ENCODE measurements at regions not wholly inside any gene's neighbourhood (a gene's known extent, or its start where the extent isn't known, plus 50 kb on each side); places are given as distances from the start of the nearest gene placed in this dataset.

GRCh38 chr18:54739476-54739875 lies 88.8 kb upstream of the RAB27B start:
- H3K36me3 ChIP-seq (ENCODE audit: control insufficient read depth, insufficient read depth, low read length): no peaks in the 10 kb centered on the region
- H2BK15ac ChIP-seq (replicated peaks; ENCODE audit: low read depth): no peak overlapping the region
- H3K27ac ChIP-seq (ENCODE audit: low read depth, low read length): no peak overlapping the region
- H2AK5ac ChIP-seq (ENCODE audit: low read length): no peak overlapping the region
- no peaks in the 10 kb centered on the region for H3K27me3 ChIP-seq (ENCODE audit: insufficient read depth, low read length, poor library complexity)
- H3K79me2 ChIP-seq (ENCODE audit: control insufficient read depth, insufficient read depth, low read length): no peaks in the 10 kb centered on the region
- H3K79me1 ChIP-seq (ENCODE audit: low read length): no peaks in the 10 kb centered on the region
- no peak overlapping the region for H3K56ac ChIP-seq (ENCODE audit: low read length)
- H4K5ac ChIP-seq (ENCODE audit: low read length): no peak overlapping the region
- WGBS (ENCODE audit: extremely low coverage, insufficient coverage, low lambda C conversion rate): no CpG with 5 or more reads among the region's 2 CpGs
- DNase-seq: no peak
- H3K4me1 ChIP-seq (ENCODE audit: control insufficient read depth, low read depth, low read length): no peaks in the 10 kb centered on the region
- no peak overlapping the region for H3K4me3 ChIP-seq (ENCODE audit: low read length)
- H3K23ac ChIP-seq (ENCODE audit: low read length): no peak overlapping the region
- H2BK120ac ChIP-seq (ENCODE audit: low read depth, low read length): no peak overlapping the region
- H3K18ac ChIP-seq (ENCODE audit: low read length): no peak overlapping the region
- H2BK5ac ChIP-seq (ENCODE audit: low read length): no peak overlapping the region
- no peak overlapping the region for H4K8ac ChIP-seq (ENCODE audit: low read depth, low read length)
- H3K4me2 ChIP-seq (ENCODE audit: low read length): no peak overlapping the region
- H3K4ac ChIP-seq (ENCODE audit: low read depth, low read length): no peak overlapping the region
- no peak overlapping the region for H3K9ac ChIP-seq (ENCODE audit: low read length)

GRCh38 chr18:54740136-54740846 lies 88.0 kb upstream of the RAB27B start:
- Histone ChIP-seq H3K4me1 (ENCODE audit: control insufficient read depth, low read depth, low read length) (no peaks in the 10 kb centered on the region), H2AK5ac (ENCODE audit: low read length) (no peak overlapping the region), H2BK15ac (replicated peaks; ENCODE audit: low read depth) (no peak overlapping the region), H3K27ac (ENCODE audit: low read depth, low read length) (no peak overlapping the region), H4K5ac (ENCODE audit: low read length) (no peak overlapping the region), H3K79me2 (ENCODE audit: control insufficient read depth, insufficient read depth, low read length) (no peaks in the 10 kb centered on the region), H3K18ac (ENCODE audit: low read length) (no peak overlapping the region), H3K79me1 (ENCODE audit: low read length) (no peaks in the 10 kb centered on the region), H3K56ac (ENCODE audit: low read length) (no peak overlapping the region), H2BK120ac (ENCODE audit: low read depth, low read length) (no peak overlapping the region), H2BK5ac (ENCODE audit: low read length) (no peak overlapping the region), H3K4ac (ENCODE audit: low read depth, low read length) (no peak overlapping the region), H3K9ac (ENCODE audit: low read length) (no peak overlapping the region), H3K36me3 (ENCODE audit: control insufficient read depth, insufficient read depth, low read length) (no peaks in the 10 kb centered on the region), H3K27me3 (ENCODE audit: insufficient read depth, low read length, poor library complexity) (no peaks in the 10 kb centered on the region), H4K8ac (ENCODE audit: low read depth, low read length) (no peak overlapping the region), H3K23ac (ENCODE audit: low read length) (no peak overlapping the region), H3K4me3 (ENCODE audit: low read length) (no peak overlapping the region), H3K4me2 (ENCODE audit: low read length) (no peak overlapping the region)
- no peak for DNase-seq
- 100% methylated on average over 1 of the region's 3 CpGs for WGBS (ENCODE audit: extremely low coverage, insufficient coverage, low lambda C conversion rate)

- H3K4me3 ChIP-seq (ENCODE audit: low read length): no peak overlapping the region
- H3K79me1 ChIP-seq (ENCODE audit: low read length): no peaks in the 10 kb centered on the region
- no peaks in the 10 kb centered on the region for H3K36me3 ChIP-seq (ENCODE audit: control insufficient read depth, insufficient read depth, low read length)
- no peaks in the 10 kb centered on the region for H3K27me3 ChIP-seq (ENCODE audit: insufficient read depth, low read length, poor library complexity)
- H2AK5ac ChIP-seq (ENCODE audit: low read length): no peak overlapping the region
- H3K4ac ChIP-seq (ENCODE audit: low read depth, low read length): no peak overlapping the region
- H3K56ac ChIP-seq (ENCODE audit: low read length): no peak overlapping the region
- H2BK15ac ChIP-seq (replicated peaks; ENCODE audit: low read depth): no peak overlapping the region
- H2BK5ac ChIP-seq (ENCODE audit: low read length): no peak overlapping the region
- no peak for DNase-seq
- no peak overlapping the region for H3K27ac ChIP-seq (ENCODE audit: low read depth, low read length)
- H3K79me2 ChIP-seq (ENCODE audit: control insufficient read depth, insufficient read depth, low read length): no peaks in the 10 kb centered on the region
- no peak overlapping the region for H3K18ac ChIP-seq (ENCODE audit: low read length)
- no peaks in the 10 kb centered on the region for H3K4me1 ChIP-seq (ENCODE audit: control insufficient read depth, low read depth, low read length)
- no peak overlapping the region for H4K8ac ChIP-seq (ENCODE audit: low read depth, low read length)
- H3K4me2 ChIP-seq (ENCODE audit: low read length): no peak overlapping the region
- H4K5ac ChIP-seq (ENCODE audit: low read length): no peak overlapping the region
- no CpG with 5 or more reads among the region's 4 CpGs for WGBS (ENCODE audit: extremely low coverage, insufficient coverage, low lambda C conversion rate)
- H3K9ac ChIP-seq (ENCODE audit: low read length): no peak overlapping the region
- H2BK120ac ChIP-seq (ENCODE audit: low read depth, low read length): no peak overlapping the region
- H3K23ac ChIP-seq (ENCODE audit: low read length): no peak overlapping the region
Observed at GRCh38 chr18:54742120-54742519, 86.2 kb upstream of the RAB27B start.

- H3K4me2 ChIP-seq (ENCODE audit: low read length): no peak overlapping the region
- H3K36me3 ChIP-seq (ENCODE audit: control insufficient read depth, insufficient read depth, low read length): no peaks in the 10 kb centered on the region
- no peak overlapping the region for H4K5ac ChIP-seq (ENCODE audit: low read length)
- no CpG with 5 or more reads among the region's 2 CpGs for WGBS (ENCODE audit: extremely low coverage, insufficient coverage, low lambda C conversion rate)
- no peaks in the 10 kb centered on the region for H3K79me2 ChIP-seq (ENCODE audit: control insufficient read depth, insufficient read depth, low read length)
- H3K56ac ChIP-seq (ENCODE audit: low read length): no peak overlapping the region
- no peak overlapping the region for H2AK5ac ChIP-seq (ENCODE audit: low read length)
- no peak overlapping the region for H3K23ac ChIP-seq (ENCODE audit: low read length)
- H3K27me3 ChIP-seq (ENCODE audit: insufficient read depth, low read length, poor library complexity): no peaks in the 10 kb centered on the region
- no peaks in the 10 kb centered on the region for H3K4me1 ChIP-seq (ENCODE audit: control insufficient read depth, low read depth, low read length)
- DNase-seq: no peak
- no peak overlapping the region for H3K4ac ChIP-seq (ENCODE audit: low read depth, low read length)
- no peak overlapping the region for H4K8ac ChIP-seq (ENCODE audit: low read depth, low read length)
- H2BK15ac ChIP-seq (replicated peaks; ENCODE audit: low read depth): no peak overlapping the region
- H3K18ac ChIP-seq (ENCODE audit: low read length): no peak overlapping the region
- no peak overlapping the region for H3K9ac ChIP-seq (ENCODE audit: low read length)
- H2BK120ac ChIP-seq (ENCODE audit: low read depth, low read length): no peak overlapping the region
- H3K27ac ChIP-seq (ENCODE audit: low read depth, low read length): no peak overlapping the region
- no peak overlapping the region for H2BK5ac ChIP-seq (ENCODE audit: low read length)
- H3K79me1 ChIP-seq (ENCODE audit: low read length): no peaks in the 10 kb centered on the region
- H3K4me3 ChIP-seq (ENCODE audit: low read length): no peak overlapping the region
Observed at GRCh38 chr18:54742659-54743604, 85.3 kb upstream of the RAB27B start.

GRCh38 chr18:54743605-54743995 lies 84.7 kb upstream of the RAB27B start:
- no peaks in the 10 kb centered on the region for H3K4me1 ChIP-seq (ENCODE audit: control insufficient read depth, low read depth, low read length)
- no peak overlapping the region for H3K4ac ChIP-seq (ENCODE audit: low read depth, low read length)
- no peak overlapping the region for H4K5ac ChIP-seq (ENCODE audit: low read length)
- H3K36me3 ChIP-seq (ENCODE audit: control insufficient read depth, insufficient read depth, low read length): no peaks in the 10 kb centered on the region
- H3K27ac ChIP-seq (ENCODE audit: low read depth, low read length): no peak overlapping the region
- DNase-seq: no peak
- H3K23ac ChIP-seq (ENCODE audit: low read length): no peak overlapping the region
- no peak overlapping the region for H3K18ac ChIP-seq (ENCODE audit: low read length)
- no peak overlapping the region for H2BK15ac ChIP-seq (replicated peaks; ENCODE audit: low read depth)
- no peak overlapping the region for H3K4me2 ChIP-seq (ENCODE audit: low read length)
- H3K4me3 ChIP-seq (ENCODE audit: low read length): no peak overlapping the region
- no peak overlapping the region for H2BK5ac ChIP-seq (ENCODE audit: low read length)
- no peak overlapping the region for H4K8ac ChIP-seq (ENCODE audit: low read depth, low read length)
- H3K27me3 ChIP-seq (ENCODE audit: insufficient read depth, low read length, poor library complexity): no peaks in the 10 kb centered on the region
- H2AK5ac ChIP-seq (ENCODE audit: low read length): no peak overlapping the region
- WGBS (ENCODE audit: extremely low coverage, insufficient coverage, low lambda C conversion rate): no CpG with 5 or more reads among the region's 4 CpGs
- no peaks in the 10 kb centered on the region for H3K79me2 ChIP-seq (ENCODE audit: control insufficient read depth, insufficient read depth, low read length)
- H3K56ac ChIP-seq (ENCODE audit: low read length): no peak overlapping the region
- H3K79me1 ChIP-seq (ENCODE audit: low read length): no peaks in the 10 kb centered on the region
- no peak overlapping the region for H3K9ac ChIP-seq (ENCODE audit: low read length)
- no peak overlapping the region for H2BK120ac ChIP-seq (ENCODE audit: low read depth, low read length)

All from mesendoderm (in vitro differentiated cells).